ENCODE measurements at regions not wholly inside any gene's neighbourhood (a gene's known extent, or its start where the extent isn't known, plus 50 kb on each side); places are given as distances from the start of the nearest gene placed in this dataset.
"Not testable (repeated sequence)": the region's sequence is repeated elsewhere in the genome, so short reads cannot be mapped to it uniquely, and the experiment has no call there.

DNA sequence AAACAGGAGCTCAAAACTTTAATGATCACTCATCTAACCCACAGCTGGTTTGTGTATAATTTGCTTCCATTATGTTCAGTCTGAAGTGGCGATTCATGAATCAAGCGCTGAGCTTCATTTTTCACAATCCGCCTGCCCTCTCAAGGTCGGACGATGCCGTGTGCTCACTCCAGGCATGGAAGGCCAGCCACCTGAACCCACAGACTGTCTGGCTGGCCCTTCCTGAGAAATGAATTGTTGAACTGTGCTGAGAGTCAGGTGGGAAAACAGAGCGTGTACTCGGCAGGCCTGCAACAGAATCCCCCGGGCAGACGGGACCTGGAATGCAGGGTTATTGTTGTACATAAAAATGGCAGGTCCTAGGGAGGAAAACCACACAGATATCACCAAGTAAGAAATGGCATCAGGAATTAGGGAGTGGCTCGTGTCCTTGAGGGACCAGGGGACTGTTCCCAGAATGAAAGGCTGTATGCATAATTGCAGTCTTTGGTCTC lies 375.7 kb downstream of the IRX2 start:
- DNase-seq: no peak

DNA sequence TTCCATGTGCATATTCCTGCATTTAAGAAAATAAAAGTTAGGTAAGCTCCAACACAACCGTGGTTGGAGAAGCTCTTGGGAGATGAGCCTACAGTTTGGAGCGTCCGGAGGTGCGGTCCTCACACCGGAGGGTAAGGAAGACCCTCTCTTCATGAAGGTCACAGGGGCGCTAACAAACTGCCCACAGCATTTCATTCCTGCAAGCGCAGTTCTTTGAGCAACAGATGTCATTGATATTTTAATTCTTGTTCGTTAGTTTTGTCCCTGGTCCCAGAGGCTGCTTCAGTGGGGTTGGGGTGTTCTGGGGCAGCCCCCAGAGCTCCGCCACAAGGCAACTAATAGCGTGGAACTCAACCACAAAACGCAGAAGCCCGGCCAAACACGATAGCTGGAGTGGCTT lies 376.2 kb downstream of the IRX2 start:
- no peak for DNase-seq

DNA sequence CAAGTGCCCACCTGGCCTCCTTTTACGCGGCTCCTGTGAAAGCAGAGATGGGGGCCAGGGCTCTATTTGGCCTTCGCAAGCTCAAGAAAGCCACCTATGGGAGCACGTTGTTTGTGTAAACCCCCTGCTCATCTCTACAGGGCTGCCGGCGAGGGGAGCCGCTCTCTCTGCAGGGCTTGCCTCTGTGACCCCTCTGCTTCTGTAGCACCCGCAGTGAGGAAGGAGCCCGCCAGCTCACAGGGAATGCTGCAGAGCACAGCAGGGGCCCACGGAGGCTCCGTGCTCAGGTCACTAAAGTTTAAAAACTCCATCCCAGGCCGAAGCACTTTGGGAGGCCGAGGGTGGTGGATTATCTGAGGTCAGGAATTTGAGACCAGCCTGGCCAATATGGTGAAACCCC lies 376.8 kb downstream of the IRX2 start:
- no peak for DNase-seq

DNA sequence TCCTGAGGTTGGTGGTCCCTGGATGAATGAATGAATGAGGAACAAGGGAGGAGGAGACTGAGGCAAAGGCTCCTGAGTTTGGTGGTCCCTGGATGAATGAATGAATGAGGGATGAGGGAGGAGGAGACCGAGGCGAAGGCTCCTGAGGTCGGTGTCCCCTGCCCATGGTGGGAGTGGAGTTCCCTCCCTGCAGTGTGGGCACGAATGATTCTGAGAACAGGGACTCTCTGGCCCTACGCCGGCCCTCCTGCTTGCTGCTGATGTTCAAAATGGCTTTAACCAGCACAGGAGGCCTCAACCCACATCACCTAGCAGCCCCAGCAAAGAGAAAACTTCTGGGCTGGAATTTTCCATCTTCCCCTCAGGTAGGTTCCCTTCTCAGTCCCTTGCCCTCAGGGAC lies 377.8 kb downstream of the IRX2 start:
- no peak for DNase-seq

DNA sequence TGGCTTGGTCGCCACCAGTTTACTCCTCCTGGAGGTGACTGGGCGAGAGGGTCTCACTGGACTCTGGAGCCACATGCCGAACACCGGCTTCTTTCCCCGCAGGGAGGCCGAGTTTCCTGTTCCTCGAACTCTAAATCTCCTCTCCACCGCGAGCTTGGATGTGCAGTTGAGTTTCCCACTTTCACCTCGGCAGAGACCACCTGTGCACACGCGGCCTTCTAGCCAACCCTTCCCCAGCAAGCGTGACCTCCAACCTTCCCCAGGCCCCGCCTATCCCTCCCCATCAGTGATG lies 380.1 kb downstream of the IRX2 start:
- no peak for DNase-seq

DNA sequence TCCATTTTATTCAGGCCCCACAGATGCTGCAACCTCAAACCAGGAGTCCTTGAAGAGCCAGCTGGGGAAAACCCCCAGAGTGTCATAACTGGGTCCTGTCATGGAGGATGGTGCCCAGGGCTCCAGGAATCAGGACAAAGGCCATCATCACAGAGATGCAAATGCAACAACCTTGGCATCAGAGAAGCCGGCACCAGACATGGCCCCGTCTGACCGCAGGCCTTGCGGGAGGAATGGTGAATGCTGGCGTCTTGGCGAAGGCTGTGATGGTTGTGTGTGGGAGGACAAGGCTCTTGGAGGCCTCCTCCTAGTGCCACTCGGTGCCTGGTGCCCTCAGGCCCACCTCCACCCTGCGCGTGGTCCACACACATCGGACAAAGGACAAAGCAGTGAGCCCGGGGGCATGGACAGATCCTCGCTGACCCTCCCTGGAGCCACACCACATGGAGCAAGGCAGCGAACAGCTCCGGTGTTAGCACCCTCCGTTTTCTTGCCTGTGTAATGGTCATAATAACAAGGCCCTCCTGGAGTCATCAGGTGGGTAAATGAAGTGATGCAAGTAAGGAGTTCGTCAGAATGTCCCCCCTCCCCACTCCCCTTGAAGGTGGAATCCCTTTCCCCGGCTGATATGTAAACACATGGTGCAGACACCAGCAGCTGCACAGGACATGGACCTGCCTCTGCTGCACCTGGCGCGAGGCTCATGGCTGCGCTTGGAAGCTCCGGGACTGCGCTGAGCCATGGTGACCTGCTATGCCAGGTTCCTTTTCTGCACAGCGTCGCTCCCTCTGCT lies 380.7 kb downstream of the IRX2 start:
- no peak for DNase-seq

DNA sequence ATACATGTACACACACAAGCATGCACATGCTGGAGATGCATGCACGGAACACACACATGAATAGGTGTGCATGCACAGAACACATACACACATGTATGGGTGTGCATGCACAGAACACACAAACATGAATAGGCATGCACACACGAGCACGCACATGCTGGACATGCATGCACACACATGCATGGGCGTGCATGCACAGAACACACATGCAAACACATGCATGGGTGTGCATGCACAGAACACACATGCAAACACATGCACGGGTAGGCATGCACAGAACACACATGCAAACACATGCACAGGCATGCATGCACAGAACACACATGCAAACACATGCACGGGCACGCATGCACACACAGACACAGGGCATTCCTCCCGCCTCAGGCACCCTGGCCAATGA lies 382.3 kb downstream of the IRX2 start:
- DNase-seq: no peak

DNA sequence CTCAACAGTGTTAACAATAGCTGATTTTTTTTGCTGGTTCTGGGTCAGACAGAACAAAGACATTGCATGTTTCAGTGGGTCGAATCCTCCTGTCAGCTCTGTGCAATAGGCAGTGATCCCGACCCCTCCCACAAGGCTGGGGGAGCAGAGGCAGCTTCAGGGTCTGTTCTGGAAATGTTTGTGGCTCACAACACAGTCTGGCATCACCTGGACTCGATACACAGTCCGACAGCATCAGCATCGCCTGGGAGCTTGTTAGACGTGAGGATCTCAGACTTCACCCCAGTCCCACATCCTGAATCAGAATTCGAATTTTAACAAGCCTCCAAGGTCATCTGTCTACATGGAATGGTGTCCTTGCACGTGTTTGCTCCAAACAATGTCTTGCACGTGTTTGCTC lies 384.7 kb downstream of the IRX2 start:
- DNase-seq: no peak

DNA sequence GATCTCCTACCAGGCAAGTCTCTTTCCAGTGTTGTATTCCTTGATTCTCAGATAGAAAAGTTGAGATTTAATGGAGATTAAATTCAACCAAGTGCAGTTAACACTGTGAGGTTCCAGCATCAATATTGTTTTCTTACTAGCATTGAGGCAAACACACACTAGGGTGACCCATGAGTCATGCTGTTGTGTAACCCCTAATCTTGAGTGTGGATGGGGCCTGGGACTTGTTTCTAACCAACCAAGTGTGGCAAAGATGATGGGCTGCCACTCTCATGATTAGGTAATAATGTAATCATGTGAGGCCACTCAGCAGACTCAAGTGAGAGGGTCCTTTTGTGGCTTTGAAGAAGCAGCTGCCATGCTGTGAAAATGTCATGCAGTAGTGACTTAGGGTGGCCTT lies 394.2 kb downstream of the IRX2 start:
- no peak for DNase-seq

DNA sequence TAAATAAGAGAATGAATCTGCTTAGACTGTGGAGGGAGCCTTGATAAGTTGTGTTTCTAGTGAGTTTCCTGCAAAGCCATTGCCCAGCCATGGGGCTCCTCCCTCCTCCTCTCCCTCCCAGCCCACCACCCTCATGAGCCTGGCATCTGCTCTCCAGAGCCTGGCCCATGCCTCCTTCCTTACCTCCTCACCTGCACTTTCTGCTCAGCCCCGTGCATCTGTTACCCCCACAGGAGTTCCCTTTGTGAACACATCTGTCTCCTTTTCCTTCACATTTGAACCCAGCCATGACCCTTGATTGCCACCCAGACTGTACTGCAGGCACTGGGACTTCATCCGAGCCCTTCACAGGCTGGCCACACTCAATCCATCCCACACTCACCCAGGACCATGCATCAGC lies 395.6 kb downstream of the IRX2 start:
- DNase-seq: no peak

DNA sequence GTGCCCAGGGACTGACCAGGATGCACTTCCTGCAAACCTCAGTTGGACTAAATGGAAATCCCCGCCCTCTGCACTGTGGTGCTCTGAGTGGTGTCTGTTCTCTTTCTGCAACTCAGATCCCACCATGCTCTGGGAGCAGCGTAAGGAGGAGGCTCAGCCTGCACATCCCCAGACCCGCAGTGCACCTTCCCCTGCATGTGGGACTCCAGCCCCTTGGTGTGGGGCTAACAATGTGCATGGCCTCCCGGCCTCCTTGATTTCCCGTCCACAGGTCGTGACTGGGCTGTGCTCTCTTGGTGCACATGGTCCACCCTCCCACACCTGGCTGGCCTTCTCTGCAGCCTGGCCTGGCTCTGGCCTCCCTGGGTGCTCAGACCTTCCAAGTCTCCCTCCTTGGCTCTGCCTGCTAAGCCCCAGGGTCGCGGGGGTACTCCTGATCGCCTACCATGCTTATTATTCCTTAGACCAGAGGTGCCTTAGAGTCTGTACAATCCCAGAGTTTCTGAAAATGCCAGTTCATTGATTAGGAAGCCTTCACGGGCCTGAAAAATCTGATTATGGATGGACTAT lies 397.5 kb downstream of the IRX2 start:
- DNase-seq: no peak

DNA sequence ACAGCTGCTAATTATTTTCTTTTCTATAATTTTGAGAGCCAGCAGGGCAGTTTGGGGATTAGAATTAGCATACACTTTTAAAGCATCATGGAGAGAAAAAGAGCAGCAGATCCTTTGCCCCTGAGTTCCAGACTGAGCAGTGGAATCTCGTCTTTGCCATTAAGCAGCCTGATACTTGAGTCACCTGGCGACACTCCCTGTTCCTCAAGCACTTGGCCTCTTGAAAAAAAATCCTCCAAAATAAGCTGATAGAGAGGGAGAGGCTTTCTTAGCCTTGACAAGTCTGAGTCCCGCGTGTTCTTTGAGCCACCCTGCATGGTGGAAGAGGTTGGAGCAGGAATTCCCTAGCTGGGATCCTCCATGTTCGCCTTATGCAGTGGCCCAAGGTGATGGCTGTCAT lies 398.3 kb downstream of the IRX2 start:
- no peak for DNase-seq

DNA sequence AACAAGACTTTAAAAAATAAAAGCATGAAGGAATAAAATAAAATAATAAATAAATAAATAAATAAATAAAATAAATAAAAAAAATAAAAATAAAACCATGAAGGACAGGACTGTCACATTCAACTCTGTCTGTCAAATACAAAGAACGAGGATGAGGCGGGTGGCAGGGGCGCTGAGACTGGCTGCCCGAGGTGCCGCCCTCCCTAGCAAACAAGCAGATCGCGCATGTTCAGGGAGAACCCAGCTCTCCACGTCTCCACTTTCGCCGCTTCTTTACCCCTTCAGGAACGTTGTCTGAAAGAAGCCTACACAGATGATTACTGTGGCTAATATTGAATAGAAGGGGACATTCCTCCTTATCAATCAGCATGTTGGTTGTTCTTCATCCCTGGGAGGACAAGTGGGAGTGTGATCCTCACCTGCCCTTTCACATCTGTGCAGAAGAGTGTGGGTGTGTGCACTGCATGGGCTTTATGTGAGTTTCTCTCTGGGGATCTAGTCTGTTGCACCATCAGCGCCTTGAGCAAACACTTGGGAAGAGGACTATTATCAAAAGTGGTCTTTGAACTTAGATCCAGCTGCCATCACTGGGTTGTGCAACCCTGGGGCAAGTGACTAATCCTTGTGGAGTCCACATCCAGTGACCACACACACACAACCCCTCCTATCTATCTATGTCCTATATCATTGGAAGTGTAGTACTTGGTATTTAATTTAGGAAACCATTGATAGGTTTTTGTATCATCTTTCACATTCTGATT lies 399.2 kb downstream of the IRX2 start:
- no peak for DNase-seq

DNA sequence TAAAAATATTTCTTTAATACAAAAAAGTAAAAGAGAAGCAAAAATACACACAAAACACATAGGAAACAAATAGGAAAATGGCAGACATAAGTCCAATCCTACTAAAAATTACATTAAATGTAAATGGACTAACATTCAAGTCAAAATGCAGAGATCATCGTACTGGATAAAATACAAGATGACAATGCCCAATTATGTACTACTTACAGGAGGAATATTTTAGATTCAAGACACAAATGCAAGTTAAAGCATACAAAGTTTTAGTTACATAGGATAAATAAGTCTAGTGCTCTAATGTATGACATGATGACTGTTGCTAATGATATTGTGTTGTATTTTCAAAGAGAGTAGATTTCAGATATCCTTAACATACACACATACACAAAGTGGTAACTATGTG lies 401.7 kb downstream of the IRX2 start:
- DNase-seq: not testable (repeated sequence)

DNA sequence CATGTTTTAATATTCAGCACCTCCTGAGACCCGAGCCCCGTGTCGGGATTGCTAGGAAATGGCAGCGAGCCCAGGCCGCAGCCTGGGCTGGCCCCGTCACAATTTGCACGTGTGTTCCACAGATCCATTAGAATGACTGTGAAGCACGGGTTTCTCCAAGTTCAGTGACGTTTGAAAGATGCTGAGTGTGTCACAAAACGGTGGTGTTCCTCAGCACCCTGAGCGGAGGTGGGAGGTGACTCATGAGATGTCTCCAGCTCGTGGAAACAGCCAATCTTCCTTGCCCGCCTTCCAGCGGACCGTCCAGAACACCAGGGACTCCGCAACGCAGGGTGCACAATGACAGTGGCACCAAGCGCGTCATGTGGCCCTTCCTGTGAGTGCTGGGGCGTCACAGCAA lies 412.8 kb downstream of the IRX2 start:
- no peak for DNase-seq

DNA sequence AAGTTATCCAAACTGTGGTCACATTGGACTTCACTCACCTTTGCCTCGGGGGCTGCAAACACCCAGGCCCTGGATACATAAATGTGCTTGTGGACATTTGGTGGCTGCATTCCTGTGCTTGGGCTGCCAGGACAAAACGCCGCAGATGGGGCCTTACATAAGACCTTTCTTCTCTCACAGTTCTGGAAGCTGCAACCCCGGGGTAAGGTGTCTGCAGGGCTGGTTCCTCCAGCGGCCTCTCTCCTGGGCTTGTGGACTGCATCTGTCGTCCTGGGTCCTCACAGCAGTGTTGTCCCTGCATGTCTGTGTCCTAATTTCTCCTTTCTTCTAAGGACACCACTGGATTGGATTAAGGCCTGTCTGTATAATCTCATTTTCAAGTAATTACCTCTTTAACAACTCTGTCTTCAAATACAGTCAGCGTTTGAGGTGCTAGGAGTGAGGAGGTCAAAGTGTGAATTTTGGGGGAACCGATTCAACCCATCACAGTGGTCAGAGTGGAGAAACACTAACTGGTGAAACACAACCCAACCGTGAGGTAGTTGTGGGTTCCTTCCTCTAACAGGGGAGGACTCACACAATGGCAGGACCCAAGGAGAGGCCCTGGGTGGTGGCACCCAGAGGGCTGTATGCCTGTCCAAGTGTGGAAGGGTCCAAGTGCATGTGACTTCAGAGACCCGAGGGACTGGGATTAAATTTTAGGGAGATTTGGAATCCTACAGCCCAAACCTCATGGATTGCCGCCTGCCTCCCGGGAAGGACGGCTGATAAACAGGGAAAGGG lies 415.6 kb downstream of the IRX2 start:
- DNase-seq: no peak

DNA sequence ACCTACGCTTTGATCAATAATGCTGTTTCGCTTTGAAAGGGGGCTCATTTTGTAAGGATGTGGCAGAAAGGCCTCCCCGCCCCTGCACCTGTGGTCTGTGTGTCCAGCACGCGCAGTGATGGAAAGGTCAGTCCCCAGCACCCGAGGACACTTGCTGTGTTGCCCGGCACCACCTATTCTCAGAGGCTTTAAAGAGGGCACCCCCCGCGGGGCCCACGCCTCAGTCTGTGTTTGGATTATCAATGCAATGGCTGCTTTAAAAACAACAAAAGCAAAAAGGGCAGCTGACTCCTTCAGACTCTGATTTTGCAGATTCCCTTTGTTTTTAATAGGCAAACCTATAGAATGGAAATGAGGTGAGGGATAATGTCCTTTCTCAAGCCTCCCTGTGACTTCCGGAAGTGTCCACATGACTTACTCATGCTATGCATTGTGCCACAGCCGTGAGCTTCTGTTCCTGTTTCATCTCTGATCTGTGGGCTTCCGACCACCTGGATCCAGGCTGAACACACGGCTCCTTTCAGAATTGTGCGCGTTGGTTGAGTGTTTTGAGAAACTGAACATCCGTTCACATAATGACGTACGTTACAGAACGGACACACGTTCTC lies 416.2 kb downstream of the IRX2 start:
- no peak for DNase-seq

DNA sequence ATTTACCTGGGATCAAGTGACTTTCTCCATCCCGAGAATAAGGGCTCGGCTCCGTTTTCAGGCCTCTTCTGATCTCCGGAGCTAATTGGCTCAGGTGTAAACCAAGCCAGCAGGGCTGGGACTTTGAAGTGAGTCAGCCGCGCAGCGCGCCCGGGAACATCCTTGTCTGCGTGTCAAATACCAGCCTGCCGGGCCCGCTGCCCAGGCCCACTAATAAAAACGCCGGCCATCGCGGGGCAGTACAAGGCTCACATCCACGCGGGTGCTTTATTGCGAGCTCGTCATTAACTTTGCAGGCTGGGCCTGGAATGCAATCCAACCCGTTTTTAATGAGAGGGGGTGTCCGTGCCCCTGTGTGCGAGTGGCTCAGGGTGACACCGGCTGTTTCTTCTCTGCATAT lies 416.8 kb downstream of the IRX2 start:
- DNase-seq: no peak

DNA sequence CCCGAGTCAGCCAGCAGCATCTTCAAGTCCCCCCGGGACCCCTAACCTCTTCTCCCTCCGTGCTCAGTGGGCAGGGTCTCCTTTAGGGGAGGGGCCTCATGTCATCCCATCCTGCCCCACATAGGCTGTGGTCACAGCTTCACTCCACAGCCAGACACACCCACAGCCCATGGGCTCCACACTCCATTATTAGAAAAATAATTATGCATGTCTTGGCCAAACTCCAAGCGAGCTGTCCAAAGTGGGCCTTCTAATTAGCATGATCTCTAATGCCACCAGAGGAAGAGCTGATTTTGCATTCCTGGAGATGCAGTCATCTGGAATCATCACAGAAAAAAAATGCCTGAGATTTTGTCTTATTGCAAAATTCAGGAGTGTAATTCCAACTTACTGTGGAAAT lies 418.2 kb downstream of the IRX2 start:
- no peak for DNase-seq

DNA sequence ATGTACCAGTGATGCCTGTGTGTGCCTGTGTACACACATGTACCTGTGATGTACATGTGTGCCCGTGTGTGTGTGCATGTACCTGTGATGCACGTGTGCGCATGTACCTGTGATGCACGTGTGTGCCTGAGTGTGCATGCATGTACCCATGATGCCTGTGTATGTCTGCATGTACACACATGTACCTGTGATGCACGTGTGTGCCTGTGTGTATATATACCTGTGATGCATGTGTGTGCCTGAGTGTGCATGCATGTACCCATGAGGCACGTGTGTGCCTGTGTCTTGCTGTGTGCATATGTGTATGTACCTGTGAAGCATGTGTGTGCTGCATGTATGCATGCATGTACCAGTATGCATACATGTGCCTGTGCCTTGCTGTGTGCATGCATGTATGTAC lies 419.0 kb downstream of the IRX2 start:
- DNase-seq: no peak

DNA sequence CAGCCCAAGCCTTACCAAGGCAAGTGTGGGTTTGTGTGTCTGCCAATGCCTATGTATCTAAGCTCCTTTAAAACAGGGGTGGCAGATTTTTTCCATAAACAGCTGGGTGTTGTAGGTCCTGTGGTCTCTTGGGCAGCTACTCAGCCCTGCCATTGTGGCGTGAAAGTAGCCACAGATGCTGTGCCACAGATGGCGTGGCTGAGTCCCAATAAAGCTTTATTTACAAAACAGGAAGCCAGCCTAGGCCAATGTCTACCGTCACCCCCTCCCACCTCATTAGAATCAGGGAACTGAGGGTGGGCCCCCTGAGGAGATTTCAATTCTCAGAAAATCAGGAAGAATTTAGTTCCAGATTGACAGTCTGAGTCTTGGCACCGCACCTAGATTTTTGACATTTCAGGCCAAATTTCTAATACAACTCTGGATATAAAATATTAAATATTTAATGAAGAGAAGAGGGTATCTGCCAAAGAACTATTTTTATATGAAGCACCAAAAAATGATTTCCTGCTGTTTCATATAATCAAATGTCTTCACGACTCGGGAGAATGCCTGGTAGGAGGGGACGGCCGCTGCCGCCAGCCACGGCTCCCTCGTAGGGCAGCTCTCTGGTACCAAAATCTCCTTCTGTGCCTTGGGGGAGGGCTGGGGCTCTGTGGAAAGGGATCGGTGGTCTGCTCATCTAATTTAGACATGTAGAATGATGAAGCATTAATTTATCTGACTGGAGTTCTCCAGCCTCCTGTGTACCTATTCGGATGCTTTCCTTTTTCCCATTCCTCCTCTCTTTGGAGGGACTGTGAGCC lies 420.9 kb downstream of the IRX2 start:
- no peak for DNase-seq

DNA sequence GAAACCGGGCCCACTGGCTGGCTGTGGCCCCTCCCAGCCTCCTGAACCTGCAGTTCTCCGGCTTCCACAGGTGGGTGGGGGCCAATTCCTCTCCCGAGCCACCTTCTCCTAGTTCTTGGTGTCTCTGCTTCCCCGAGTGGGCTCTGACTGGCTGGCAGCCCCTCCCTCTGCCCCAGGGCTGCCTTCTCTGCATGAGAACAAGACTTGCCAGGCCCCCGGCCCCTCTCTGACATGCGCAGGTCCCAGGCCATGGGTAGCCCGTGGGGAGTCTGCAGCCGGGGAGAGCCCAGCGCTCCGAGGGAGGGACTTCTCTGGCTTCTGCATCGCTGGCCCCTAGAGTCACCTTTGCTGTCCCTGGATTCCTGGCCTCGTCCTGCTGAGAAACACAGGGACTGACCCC lies 421.7 kb downstream of the IRX2 start:
- no peak for DNase-seq

All from CD4-positive, alpha-beta T cell treated with Interleukin-1 beta for 1 hour (primary cell).